HG02642 (cell line): ENCODE measurements at regions not wholly inside any gene's neighbourhood (a gene's known extent, or its start where the extent isn't known, plus 50 kb on each side); places are given as distances from the start of the nearest gene placed in this dataset.
"Not testable (repeated sequence)": the region's sequence is repeated elsewhere in the genome, so short reads cannot be mapped to it uniquely, and the experiment has no call there.

Experiments used
- ATAC-seq: cut with Tn5 transposase; IDR thresholded peaks from one replicate; pipeline ENCODE4 v1.9.1; 2021; ENCODE audit warnings: mild to moderate bottlenecking; ENCODE audit not compliant: unreplicated experiment, poor library complexity

- ATAC-seq: not testable (repeated sequence)
Measured at GRCh38 chr16:31581065-31581464, 53.4 kb downstream of the AHSP start.

- ATAC-seq: not testable (repeated sequence)
Measured at GRCh38 chr16:31601737-31602384, 74.2 kb downstream of the AHSP start.

- ATAC-seq: no peak
Measured at GRCh38 chr16:31618130-31618529, 90.4 kb downstream of the AHSP start.

- ATAC-seq: no peak
Measured at GRCh38 chr16:31636433-31636832, 108.7 kb downstream of the AHSP start.

GRCh38 chr16:31641279-31641678 is 113.6 kb downstream of the AHSP start:
- no peak for ATAC-seq

GRCh38 chr16:31655674-31656073 is 128.0 kb downstream of the AHSP start:
- ATAC-seq: not testable (repeated sequence)

GRCh38 chr16:31664683-31665482 is 137.2 kb downstream of the AHSP start:
- no peak for ATAC-seq

- ATAC-seq: no peak
Measured at GRCh38 chr16:31674686-31675085, 147.0 kb downstream of the AHSP start.

- no peak for ATAC-seq
Measured at GRCh38 chr16:31676731-31677130, 149.0 kb downstream of the AHSP start.

GRCh38 chr16:31678649-31679325 is 151.1 kb downstream of the AHSP start:
- no peak for ATAC-seq

GRCh38 chr16:31689331-31689730 is 161.6 kb downstream of the AHSP start:
- not testable (repeated sequence) for ATAC-seq

GRCh38 chr16:31692338-31692737 is 164.6 kb downstream of the AHSP start:
- ATAC-seq: not testable (repeated sequence)

- ATAC-seq: no peak
Measured at GRCh38 chr16:31693733-31694132, 166.0 kb downstream of the AHSP start.

GRCh38 chr16:31694461-31694860 is 166.8 kb downstream of the AHSP start:
- no peak for ATAC-seq

- no peak for ATAC-seq
Measured at GRCh38 chr16:31695667-31696066, 168.0 kb downstream of the AHSP start.

GRCh38 chr16:31696968-31697743 is 169.5 kb downstream of the AHSP start:
- ATAC-seq: no peak

GRCh38 chr16:31697744-31698125 is 170.0 kb downstream of the AHSP start:
- ATAC-seq: no peak

- no peak for ATAC-seq
Measured at GRCh38 chr16:31698901-31699300, 171.2 kb downstream of the AHSP start.

GRCh38 chr16:31699601-31700000 is 171.9 kb downstream of the AHSP start:
- ATAC-seq: no peak

GRCh38 chr16:31700200-31700529 is 172.5 kb downstream of the AHSP start:
- no peak for ATAC-seq
